ENCODE measurements at regions not wholly inside any gene's neighbourhood (a gene's known extent, or its start where the extent isn't known, plus 50 kb on each side); places are given as distances from the start of the nearest gene placed in this dataset.

GRCh38 chr1:232579958-232580941, 49.7 kb downstream of the SIPA1L2 start:
- H3K27ac Mint-ChIP-seq, result peak overlapping the region in 4 of 9 donors; percentile 16 to 90 (median 56)
- Histone ChIP-seq H3K4me3 (ENCODE audit: low read length) (no peak overlapping the region), H3K9me3 (ENCODE audit: control insufficient read depth in 2 of 3, low read length in 3 of 3) (no peaks in the 10 kb centered on the region), H3K36me3 (ENCODE audit: control insufficient read depth in 2 of 3, insufficient read depth in 3 of 3, low read length in 3 of 3) (no peaks in the 10 kb centered on the region), H3K27me3 (ENCODE audit: control insufficient read depth in 2 of 2, insufficient read depth in 2 of 2, low read length in 2 of 2) (no peaks in the 10 kb centered on the region), H3K27ac (ENCODE audit: low read depth, low read length) (no peak overlapping the region), H3K4me1 (ENCODE audit: control insufficient read depth in 2 of 2, insufficient read depth in 2 of 2, low read length in 2 of 2) (peaks cover 21 to 27% of the 10 kb centered on the region in 2 donors)
- DNase-seq, result no peak
- peaks cover 19 to 54% (median 29%) of the 10 kb centered on the region in 7 donors for H3K4me1 Mint-ChIP-seq
- ChIA-PET CTCF (interaction anchor here (1.1 to 1.2 kb wide), 2 partner anchors 47 to 183 kb away, joined by 3 read pairs; no protein-coding TSS in a partner anchor), POLR2A (no interaction called here)
- intact Hi-C loops (cut with micrococcal nuclease), result loop anchor here in 1 of 2 donors (1.0 kb wide), 1 partner anchor 17 kb away; no protein-coding TSS in a partner anchor
- peaks cover 0 to 23% (median 0%) of the 10 kb centered on the region in 5 donors for H3K36me3 Mint-ChIP-seq
- peaks cover 0 to 5% (median 2%) of the 10 kb centered on the region in 5 donors for H3K27me3 Mint-ChIP-seq
- no peak for ATAC-seq
- peak overlapping the region in 3 of 10 donors; percentile 71 to 79 (median 74) for H3K4me3 Mint-ChIP-seq
- peaks cover 0 to 11% (median 0%) of the 10 kb centered on the region in 11 donors for H3K9me3 Mint-ChIP-seq

- ChIA-PET CTCF (interaction anchor here (1.1 to 1.2 kb wide), 2 partner anchors 48 to 184 kb away, joined by 3 read pairs; no protein-coding TSS in a partner anchor), POLR2A (interaction anchor here (0.7 kb wide), 1 partner anchor 207 kb away, joined by 3 read pairs; no protein-coding TSS in a partner anchor)
- peak overlapping the region in 7 of 10 donors; percentile 47 to 79 (median 62) for H3K4me3 Mint-ChIP-seq
- Histone ChIP-seq H3K36me3 (ENCODE audit: control insufficient read depth in 2 of 3, insufficient read depth in 3 of 3, low read length in 3 of 3) (no peaks in the 10 kb centered on the region), H3K4me1 (ENCODE audit: control insufficient read depth in 2 of 2, insufficient read depth in 2 of 2, low read length in 2 of 2) (peaks cover 21 to 27% of the 10 kb centered on the region in 2 donors), H3K27ac (ENCODE audit: low read depth, low read length) (no peak overlapping the region), H3K9me3 (ENCODE audit: control insufficient read depth in 2 of 3, low read length in 3 of 3) (no peaks in the 10 kb centered on the region), H3K4me3 (ENCODE audit: low read length) (no peak overlapping the region), H3K27me3 (ENCODE audit: control insufficient read depth in 2 of 2, insufficient read depth in 2 of 2, low read length in 2 of 2) (no peaks in the 10 kb centered on the region)
- H3K27ac Mint-ChIP-seq, result peak overlapping the region in 5 of 9 donors; percentile 33 to 90 (median 59)
- intact Hi-C loops (cut with micrococcal nuclease), result loop anchor here in 1 of 2 donors (1.0 kb wide), 1 partner anchor 18 kb away; no protein-coding TSS in a partner anchor
- peaks cover 0 to 11% (median 0%) of the 10 kb centered on the region in 11 donors for H3K9me3 Mint-ChIP-seq
- H3K27me3 Mint-ChIP-seq, result peaks cover 0 to 5% (median 2%) of the 10 kb centered on the region in 5 donors
- H3K4me1 Mint-ChIP-seq, result peaks cover 19 to 54% (median 29%) of the 10 kb centered on the region in 7 donors
- ATAC-seq (no peak), DNase-seq (no peak)
- H3K36me3 Mint-ChIP-seq, result peaks cover 0 to 23% (median 0%) of the 10 kb centered on the region in 5 donors
Measured at GRCh38 chr1:232579466-232579865, 50.5 kb downstream of the SIPA1L2 start.

DNA sequence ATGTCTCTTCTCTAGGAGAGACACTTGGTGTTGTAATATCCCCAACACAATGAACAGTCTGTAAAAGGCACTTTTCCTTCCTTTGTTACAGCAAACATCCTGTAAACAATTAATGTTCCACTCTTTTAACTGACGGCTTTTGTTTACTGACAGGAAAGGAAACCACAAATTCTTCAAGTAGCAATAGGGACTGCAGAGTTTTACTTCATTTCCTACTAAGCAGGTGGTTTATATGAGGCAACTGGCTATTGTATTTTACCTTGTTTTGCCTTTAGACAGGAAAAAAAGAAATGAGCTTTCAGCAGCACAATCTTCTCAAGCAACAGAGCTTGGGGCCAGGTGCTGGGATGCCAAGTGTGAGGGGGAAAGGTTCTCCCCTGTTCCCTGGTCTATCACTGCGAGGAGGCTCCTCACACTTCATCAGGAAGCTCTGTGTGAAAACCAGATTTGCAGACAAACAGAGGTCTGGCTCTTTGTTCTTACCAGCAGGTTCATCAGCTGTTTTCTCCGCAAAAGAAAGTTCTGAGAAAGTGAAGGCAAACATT, 51.2 kb downstream of the SIPA1L2 start:
- ChIA-PET CTCF (interaction anchor here (1.1 to 1.2 kb wide), 2 partner anchors 48 to 184 kb away, joined by 3 read pairs; no protein-coding TSS in a partner anchor), POLR2A (interaction anchor here (0.7 kb wide), 1 partner anchor 208 kb away, joined by 3 read pairs; no protein-coding TSS in a partner anchor)
- no peaks in the 10 kb centered on the region for H3K27me3 ChIP-seq (ENCODE audit: control insufficient read depth in 2 of 2, insufficient read depth in 2 of 2, low read length in 2 of 2)
- Mint-ChIP-seq H3K27me3 (peaks cover 0 to 5% (median 0%) of the 10 kb centered on the region in 5 donors), H3K9me3 (peaks cover 0 to 9% (median 0%) of the 10 kb centered on the region in 11 donors), H3K27ac (peak overlapping the region; percentile 15 to 90 (median 49)), H3K4me1 (peaks cover 19 to 54% (median 29%) of the 10 kb centered on the region in 7 donors), H3K36me3 (peaks cover 0 to 19% (median 0%) of the 10 kb centered on the region in 5 donors), H3K4me3 (peak overlapping the region; percentile 42 to 79 (median 60))
- intact Hi-C loops (cut with micrococcal nuclease), result loop anchor here in 1 of 2 donors (1.0 kb wide), 3 partner anchors 19 to 49 kb away; no protein-coding TSS in a partner anchor
- H3K9me3 ChIP-seq (ENCODE audit: control insufficient read depth in 2 of 3, low read length in 3 of 3), result no peaks in the 10 kb centered on the region
- no peaks in the 10 kb centered on the region for H3K36me3 ChIP-seq (ENCODE audit: control insufficient read depth in 2 of 3, insufficient read depth in 3 of 3, low read length in 3 of 3)
- H3K4me3 ChIP-seq (ENCODE audit: low read length), result peak overlapping the region; percentile 31
- peak; percentile 59 for ATAC-seq
- peak overlapping the region; percentile 18 for H3K27ac ChIP-seq (ENCODE audit: low read depth, low read length)
- H3K4me1 ChIP-seq (ENCODE audit: control insufficient read depth in 2 of 2, insufficient read depth in 2 of 2, low read length in 2 of 2), result peaks cover 21 to 27% of the 10 kb centered on the region in 2 donors
- peak in 5 of 9 donors; percentile 14 to 52 (median 21) for DNase-seq

- H3K4me1 Mint-ChIP-seq, result peaks cover 19 to 59% (median 29%) of the 10 kb centered on the region in 7 donors
- peaks cover 0 to 19% (median 0%) of the 10 kb centered on the region in 5 donors for H3K36me3 Mint-ChIP-seq
- ChIA-PET CTCF (no interaction called here), POLR2A (no interaction called here)
- H3K27me3 ChIP-seq (ENCODE audit: control insufficient read depth in 2 of 2, insufficient read depth in 2 of 2, low read length in 2 of 2), result no peaks in the 10 kb centered on the region
- no peak overlapping the region for H3K4me3 ChIP-seq (ENCODE audit: low read length)
- intact Hi-C loops (cut with micrococcal nuclease), result loop anchor here in 1 of 2 donors (1.0 kb wide), 2 partner anchors 23 to 50 kb away; no protein-coding TSS in a partner anchor
- H3K27ac ChIP-seq (ENCODE audit: low read depth, low read length), result no peak overlapping the region
- no peak for DNase-seq
- H3K9me3 ChIP-seq (ENCODE audit: control insufficient read depth in 2 of 3, low read length in 3 of 3), result no peaks in the 10 kb centered on the region
- peak overlapping the region in 5 of 9 donors; percentile 5 to 85 (median 27) for H3K27ac Mint-ChIP-seq
- ATAC-seq, result no peak
- peak overlapping the region in 7 of 10 donors; percentile 14 to 71 (median 47) for H3K4me3 Mint-ChIP-seq
- H3K27me3 Mint-ChIP-seq, result no peaks in the 10 kb centered on the region
- H3K9me3 Mint-ChIP-seq, result peaks cover 0 to 8% (median 0%) of the 10 kb centered on the region in 11 donors
- H3K36me3 ChIP-seq (ENCODE audit: control insufficient read depth in 2 of 3, insufficient read depth in 3 of 3, low read length in 3 of 3), result no peaks in the 10 kb centered on the region
- H3K4me1 ChIP-seq (ENCODE audit: control insufficient read depth in 2 of 2, insufficient read depth in 2 of 2, low read length in 2 of 2), result peaks cover 21 to 27% of the 10 kb centered on the region in 2 donors
Measured at GRCh38 chr1:232577772-232578171, 52.2 kb downstream of the SIPA1L2 start.

GRCh38 chr1:232576537-232576936, 53.4 kb downstream of the SIPA1L2 start:
- Histone ChIP-seq H3K27ac (ENCODE audit: low read depth, low read length) (no peak overlapping the region), H3K36me3 (ENCODE audit: control insufficient read depth in 2 of 3, insufficient read depth in 3 of 3, low read length in 3 of 3) (no peaks in the 10 kb centered on the region), H3K4me1 (ENCODE audit: control insufficient read depth in 2 of 2, insufficient read depth in 2 of 2, low read length in 2 of 2) (peaks cover 21 to 27% of the 10 kb centered on the region in 2 donors), H3K4me3 (ENCODE audit: low read length) (no peak overlapping the region), H3K9me3 (ENCODE audit: control insufficient read depth in 2 of 3, low read length in 3 of 3) (no peaks in the 10 kb centered on the region), H3K27me3 (ENCODE audit: control insufficient read depth in 2 of 2, insufficient read depth in 2 of 2, low read length in 2 of 2) (no peaks in the 10 kb centered on the region)
- intact Hi-C loops (cut with micrococcal nuclease), result no loop called here
- Mint-ChIP-seq H3K36me3 (peaks cover 0 to 16% (median 3%) of the 10 kb centered on the region in 5 donors), H3K27me3 (no peaks in the 10 kb centered on the region), H3K9me3 (peaks cover 0 to 8% (median 0%) of the 10 kb centered on the region in 11 donors), H3K4me3 (peak overlapping the region in 1 of 10 donors; percentile 9), H3K27ac (peak overlapping the region in 4 of 9 donors; percentile 9 to 60 (median 20)), H3K4me1 (peaks cover 19 to 59% (median 29%) of the 10 kb centered on the region in 7 donors)
- DNase-seq (no peak), ATAC-seq (no peak)
- ChIA-PET CTCF (no interaction called here), POLR2A (no interaction called here)

DNA sequence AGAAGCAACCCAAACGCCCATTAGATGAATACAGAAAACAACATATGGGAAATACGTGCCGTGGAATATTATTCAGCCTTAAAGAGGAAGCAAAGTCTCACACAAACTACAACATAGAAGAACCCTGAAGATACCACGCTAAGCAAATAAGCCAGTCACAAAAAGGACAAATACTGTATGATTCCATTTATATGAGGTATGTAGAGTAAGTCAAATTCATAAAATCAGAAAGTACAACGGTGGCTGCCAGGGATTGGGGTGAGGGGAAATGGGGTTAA, 54.2 kb downstream of the SIPA1L2 start:
- intact Hi-C loops (cut with micrococcal nuclease), result no loop called here
- Mint-ChIP-seq H3K4me1 (peaks cover 19 to 56% (median 29%) of the 10 kb centered on the region in 7 donors), H3K27ac (peak overlapping the region in 2 of 9 donors; percentile 1 to 34), H3K4me3 (no peak overlapping the region), H3K36me3 (peaks cover 0 to 9% (median 3%) of the 10 kb centered on the region in 5 donors), H3K27me3 (no peaks in the 10 kb centered on the region), H3K9me3 (peaks cover 0 to 5% (median 0%) of the 10 kb centered on the region in 11 donors)
- H3K36me3 ChIP-seq (ENCODE audit: control insufficient read depth in 2 of 3, insufficient read depth in 3 of 3, low read length in 3 of 3), result no peaks in the 10 kb centered on the region
- H3K4me3 ChIP-seq (ENCODE audit: low read length), result no peak overlapping the region
- CTCF ChIA-PET, result no interaction called here
- no peak overlapping the region for H3K27ac ChIP-seq (ENCODE audit: low read depth, low read length)
- no peaks in the 10 kb centered on the region for H3K27me3 ChIP-seq (ENCODE audit: control insufficient read depth in 2 of 2, insufficient read depth in 2 of 2, low read length in 2 of 2)
- H3K9me3 ChIP-seq (ENCODE audit: control insufficient read depth in 2 of 3, low read length in 3 of 3), result no peaks in the 10 kb centered on the region
- ATAC-seq (no peak), DNase-seq (no peak)
- POLR2A ChIA-PET, result no interaction called here
- H3K4me1 ChIP-seq (ENCODE audit: control insufficient read depth in 2 of 2, insufficient read depth in 2 of 2, low read length in 2 of 2), result peaks cover 21 to 27% of the 10 kb centered on the region in 2 donors

Measured in naive thymus-derived CD4-positive, alpha-beta T cell (primary cell).